OCI-LY7 (cell line): ENCODE measurements at regions not wholly inside any gene's neighbourhood (a gene's known extent, or its start where the extent isn't known, plus 50 kb on each side); places are given as distances from the start of the nearest gene placed in this dataset.

Experiments used
- BruUV-seq: library from RNA; stranded (reverse); fragments of 400-500 nt; replicated peaks from 2 replicates; lab custom pipeline; 2021; lab: Mats Ljungman, UMichigan
- CTCF ChIA-PET: fragments of 300-600 bp; sonication (Branson Sonifier 250); formaldehyde crosslinking; loops from one replicate; lab custom pipeline; 2022; ENCODE audit warnings: antibody characterized with exemption; ENCODE audit not compliant: unreplicated experiment; lab: Charles Lee
- POLR2A ChIA-PET: fragments of 300-600 bp; sonication (Branson Sonifier 250); formaldehyde crosslinking; loops from one replicate; lab custom pipeline; 2022; ENCODE audit warnings: antibody characterized with exemption; lab: Charles Lee
- DNase-seq: peaks from one replicate; pipeline ENCODE4 v3.0.0-alpha.2; 2015; ENCODE audit warnings: low spot score
- H2AFZ ChIP-seq: fragments of 200-600 bp; sonication (generic), shearing (Covaris generic); 2 replicates; pipeline ENCODE4 v1.6.1; 2014; ENCODE audit warnings: mild to moderate bottlenecking, antibody characterized with exemption, low read length, moderate library complexity
- H3K27ac ChIP-seq: fragments of 200-600 bp; sonication (generic); 2 replicates; pipeline ENCODE4 v1.5.1; 2014; ENCODE audit warnings: mixed run types, low read depth, mild to moderate bottlenecking, moderate library complexity, low read length, inconsistent platforms; ENCODE audit not compliant: poor library complexity, severe bottlenecking
- H3K36me3 ChIP-seq: fragments of 200-600 bp; sonication (generic); 2 replicates; pipeline ENCODE4 v1.6.1; 2014; ENCODE audit warnings: mild to moderate bottlenecking, antibody characterized with exemption, low read length, moderate library complexity, mixed read lengths; ENCODE audit not compliant: insufficient read depth
- H3K4me1 ChIP-seq: fragments of 200-600 bp; sonication (generic); 2 replicates; pipeline ENCODE4 v1.5.1; 2014; ENCODE audit warnings: mild to moderate bottlenecking, low read length; ENCODE audit not compliant: insufficient read depth, poor library complexity, severe bottlenecking
- H3K4me2 ChIP-seq: fragments of 200-600 bp; sonication (generic); 2 replicates; pipeline ENCODE4 v1.6.1; 2014; ENCODE audit warnings: mild to moderate bottlenecking, low read length
- H3K4me3 ChIP-seq: fragments of 200-600 bp; sonication (generic); 2 replicates; pipeline ENCODE4 v1.5.1; 2014; ENCODE audit warnings: mild to moderate bottlenecking, low read depth, low read length; ENCODE audit not compliant: poor library complexity, severe bottlenecking
- H3K79me2 ChIP-seq: fragments of 200-600 bp; sonication (generic); 2 replicates; pipeline ENCODE4 v1.6.1; 2016; ENCODE audit warnings: low read depth, mild to moderate bottlenecking, low read length, moderate library complexity, mixed read lengths; ENCODE audit not compliant: insufficient read depth
- H3K9me2 ChIP-seq: fragments of 200-600 bp; sonication (generic); 2 replicates; pipeline ENCODE4 v1.6.1; 2016; ENCODE audit warnings: mild to moderate bottlenecking, low read length, mixed read lengths; ENCODE audit not compliant: insufficient read depth
- H3K9me3 ChIP-seq: fragments of 200-600 bp; sonication (generic); 2 replicates; pipeline ENCODE4 v1.6.1; 2014; ENCODE audit warnings: mild to moderate bottlenecking, mixed run types, low read length, mixed read lengths
- H4K20me1 ChIP-seq: fragments of 200-600 bp; sonication (generic); 2 replicates; pipeline ENCODE4 v1.6.1; 2014; ENCODE audit warnings: mild to moderate bottlenecking, antibody characterized with exemption, low read length, moderate library complexity, mixed read lengths; ENCODE audit not compliant: insufficient read depth
- CTCF ChIP-seq: fragments of 200-600 bp; sonication (generic); conservative IDR thresholded peaks from 2 replicates; pipeline ENCODE4 v1.5.1; 2014; ENCODE audit warnings: mild to moderate bottlenecking, antibody characterized with exemption, low read length, moderate library complexity, mixed read lengths
- EZH2phosphoT487 ChIP-seq: fragments of 200-600 bp; sonication (generic); IDR thresholded peaks from 2 replicates; pipeline ENCODE4 v1.6.1; 2018; ENCODE audit warnings: low read depth, borderline replicate concordance, mild to moderate bottlenecking, mixed run types, antibody characterized with exemption, low read length, moderate library complexity, mixed read lengths
- intact Hi-C: fragments of 100-400 bp; cut with micrococcal nuclease; formaldehyde crosslinking; loops from one replicate; pipeline ENCODE4 v1.10.0; 2022; ENCODE audit not compliant: unreplicated experiment

- no peak for TF ChIP-seq EZH2phosphoT487
- no peak for TF ChIP-seq CTCF
- H3K4me3 ChIP-seq = no peak overlapping the region
- H3K9me2 ChIP-seq = no peaks in the 10 kb centered on the region
- no peak overlapping the region for H3K4me2 ChIP-seq
- H3K4me1 ChIP-seq = no peaks in the 10 kb centered on the region
- ChIA-PET CTCF (no interaction called here), POLR2A (no interaction called here)
- intact Hi-C loops = no loop called here
- no peaks in the 10 kb centered on the region for H4K20me1 ChIP-seq
- no peaks in the 10 kb centered on the region for H3K9me3 ChIP-seq
- no peak overlapping the region for H3K27ac ChIP-seq
- DNase-seq = no peak
- BruUV-seq = no TSS peak
- H3K36me3 ChIP-seq = no peaks in the 10 kb centered on the region
- no peak overlapping the region for H2AFZ ChIP-seq
- no peaks in the 10 kb centered on the region for H3K79me2 ChIP-seq
These were observed 128.1 kb upstream of the JUN start for GRCh38 chr1:58911841-58912499.

- DNase-seq = no peak
- POLR2A ChIA-PET = interaction anchor here (0.7 kb wide), 1 partner anchor 199 kb away, joined by 3 read pairs; no protein-coding TSS in a partner anchor
- Histone ChIP-seq H3K27ac (no peak overlapping the region), H3K4me1 (no peaks in the 10 kb centered on the region), H3K9me2 (no peaks in the 10 kb centered on the region), H3K4me3 (no peak overlapping the region), H2AFZ (no peak overlapping the region), H3K36me3 (no peaks in the 10 kb centered on the region), H4K20me1 (no peaks in the 10 kb centered on the region), H3K4me2 (no peak overlapping the region), H3K79me2 (no peaks in the 10 kb centered on the region), H3K9me3 (no peaks in the 10 kb centered on the region)
- TF ChIP-seq CTCF = no peak
- no peak for TF ChIP-seq EZH2phosphoT487
- intact Hi-C loops = no loop called here
- CTCF ChIA-PET = no interaction called here
- BruUV-seq = no TSS peak
These were observed 131.1 kb upstream of the JUN start for GRCh38 chr1:58914925-58915324.

GRCh38 chr1:58917436-58917835, 133.6 kb upstream of the JUN start:
- Histone ChIP-seq H3K4me1 (no peaks in the 10 kb centered on the region), H3K36me3 (no peaks in the 10 kb centered on the region), H3K4me3 (no peak overlapping the region), H3K4me2 (no peak overlapping the region), H2AFZ (no peak overlapping the region), H3K27ac (no peak overlapping the region), H3K79me2 (no peaks in the 10 kb centered on the region), H3K9me2 (no peaks in the 10 kb centered on the region), H4K20me1 (no peaks in the 10 kb centered on the region), H3K9me3 (no peaks in the 10 kb centered on the region)
- no TSS peak for BruUV-seq
- CTCF ChIA-PET = no interaction called here
- TF ChIP-seq EZH2phosphoT487 (no peak), CTCF (no peak)
- no peak for DNase-seq
- POLR2A ChIA-PET = interaction anchor here (0.7 kb wide), 3 partner anchors 20 to 208 kb away, joined by 3 read pairs; no protein-coding TSS in a partner anchor
- intact Hi-C loops = no loop called here
